GM23338 (cell line): ENCODE measurements at regions not wholly inside any gene's neighbourhood (a gene's known extent, or its start where the extent isn't known, plus 50 kb on each side); places are given as distances from the start of the nearest gene placed in this dataset.

Experiments
- ATAC-seq: fragments of 200-7000 bp; cut with Tn5 transposase; 3 replicates; pipeline ENCODE4 v1.9.1; 2020
- DNase-seq: peaks from one replicate; pipeline ENCODE4 v3.0.0-alpha.2; 2015; ENCODE audit warnings: low spot score
- H2AFZ ChIP-seq: fragments of 200-600 bp; sonication (generic); 2 replicates; pipeline ENCODE4 v1.8.0; 2016; ENCODE audit warnings: antibody characterized with exemption, mild to moderate bottlenecking, moderate library complexity
- H3F3A ChIP-seq: fragments of 200-600 bp; sonication (generic); replicated peaks from 2 replicates; pipeline ENCODE4 v1.8.0; 2017; ENCODE audit warnings: antibody characterized with exemption, mixed run types, low read depth
- H3K27ac ChIP-seq: fragments of 200-600 bp; sonication (generic); 2 replicates; pipeline ENCODE4 v1.6.1; 2016; ENCODE audit warnings: low read depth
- H3K27me3 ChIP-seq: fragments of 200-600 bp; sonication (generic); 2 replicates; pipeline ENCODE4 v1.8.0; 2016; ENCODE audit warnings: mild to moderate bottlenecking, mixed run types, moderate library complexity; ENCODE audit not compliant: insufficient read depth
- H3K36me3 ChIP-seq: fragments of 200-600 bp; sonication (generic); 2 replicates; pipeline ENCODE4 v1.8.0; 2016; ENCODE audit warnings: mild to moderate bottlenecking; ENCODE audit not compliant: insufficient read depth
- H3K4me1 ChIP-seq: fragments of 200-600 bp; sonication (generic); 2 replicates; pipeline ENCODE4 v1.8.0; 2016; ENCODE audit warnings: mild to moderate bottlenecking, moderate library complexity; ENCODE audit not compliant: insufficient read depth
- H3K4me2 ChIP-seq: fragments of 200-600 bp; sonication (generic); 2 replicates; pipeline ENCODE4 v1.7.1; 2017; ENCODE audit warnings: mixed run types
- H3K4me3 ChIP-seq: fragments of 200-600 bp; sonication (generic); 2 replicates; pipeline ENCODE4 v1.6.1; 2016; ENCODE audit warnings: mixed run types
- H3K79me2 ChIP-seq: fragments of 200-600 bp; sonication (generic); replicated peaks from 2 replicates; pipeline ENCODE4 v1.8.0; 2017; ENCODE audit warnings: mild to moderate bottlenecking; ENCODE audit not compliant: insufficient read depth
- H3K9me2 ChIP-seq: fragments of 200-600 bp; sonication (generic); 2 replicates; pipeline ENCODE4 v1.8.0; 2017; ENCODE audit not compliant: insufficient read depth
- H4K20me1 ChIP-seq: fragments of 200-600 bp; sonication (generic); replicated peaks from 2 replicates; pipeline ENCODE4 v1.8.0; 2017; ENCODE audit warnings: mild to moderate bottlenecking; ENCODE audit not compliant: insufficient read depth
- H3K27ac Mint-ChIP-seq: 2 replicates; pipeline ENCODE4 v1.8.0; 2020; ENCODE audit warnings: inconsistent platforms, mild to moderate bottlenecking, moderate library complexity, mixed read lengths
- H3K27me3 Mint-ChIP-seq: 3 replicates; pipeline ENCODE4 v1.8.0; 2022; ENCODE audit warnings: low read depth, mild to moderate bottlenecking, moderate library complexity, mixed read lengths, inconsistent platforms; ENCODE audit not compliant: insufficient read depth, poor library complexity
- H3K36me3 Mint-ChIP-seq: 3 replicates; pipeline ENCODE4 v1.8.0; 2021; ENCODE audit warnings: low read depth, mild to moderate bottlenecking, inconsistent platforms, moderate library complexity, mixed read lengths
- H3K4me1 Mint-ChIP-seq: 3 replicates; pipeline ENCODE4 v1.8.0; 2020; ENCODE audit warnings: mild to moderate bottlenecking, inconsistent platforms, mixed read lengths
- H3K4me3 Mint-ChIP-seq: 3 replicates; pipeline ENCODE4 v1.8.0; 2021; ENCODE audit warnings: moderate library complexity, mild to moderate bottlenecking, inconsistent platforms, mixed read lengths
- H3K9me3 Mint-ChIP-seq: 3 replicates; pipeline ENCODE4 v1.8.0; 2020; ENCODE audit warnings: moderate library complexity, mild to moderate bottlenecking, inconsistent platforms, mixed read lengths
- ETS1 ChIP-seq: IDR thresholded peaks from 2 replicates; pipeline ENCODE4 v1.6.1; 2016; ENCODE audit warnings: antibody characterized with exemption
- EZH2phosphoT487 ChIP-seq: fragments of 200-600 bp; sonication (generic); IDR thresholded peaks from one replicate; pipeline ENCODE4 v1.8.1; 2018; ENCODE audit warnings: antibody characterized with exemption; ENCODE audit not compliant: unreplicated experiment
- JUNB ChIP-seq: IDR thresholded peaks from one replicate; pipeline ENCODE4 v1.6.1; 2016; ENCODE audit warnings: antibody characterized with exemption; ENCODE audit not compliant: unreplicated experiment
- NANOG ChIP-seq: IDR thresholded peaks from 2 replicates; pipeline ENCODE4 v1.6.1; 2016; ENCODE audit warnings: antibody characterized with exemption, borderline replicate concordance
- STAT1 ChIP-seq: IDR thresholded peaks from one replicate; pipeline ENCODE4 v1.6.1; 2016; ENCODE audit warnings: antibody characterized with exemption; ENCODE audit not compliant: unreplicated experiment
- ZNF114 ChIP-seq: fragments of 250-450 bp; sonication (Bioruptor Pico); IDR thresholded peaks from 2 replicates; pipeline ENCODE4 v1.5.0; 2020; ENCODE audit warnings: mild to moderate bottlenecking, moderate library complexity
- ZNF331 ChIP-seq: fragments of 250-450 bp; sonication (Bioruptor Pico); IDR thresholded peaks from 2 replicates; pipeline ENCODE4 v1.5.0; 2020; ENCODE audit warnings: low read depth, mild to moderate bottlenecking, moderate library complexity
- ZNF462 ChIP-seq: fragments of 250-450 bp; sonication (Bioruptor Pico); IDR thresholded peaks from 2 replicates; pipeline ENCODE4 v1.5.0; 2020; ENCODE audit warnings: mild to moderate bottlenecking, moderate library complexity
- TF ChIP-seq, protein P1 (sequence below): IDR thresholded peaks from one replicate; pipeline ENCODE4 v1.6.1; 2018; ENCODE audit warnings: antibody characterized with exemption; ENCODE audit not compliant: unreplicated experiment

DNA sequence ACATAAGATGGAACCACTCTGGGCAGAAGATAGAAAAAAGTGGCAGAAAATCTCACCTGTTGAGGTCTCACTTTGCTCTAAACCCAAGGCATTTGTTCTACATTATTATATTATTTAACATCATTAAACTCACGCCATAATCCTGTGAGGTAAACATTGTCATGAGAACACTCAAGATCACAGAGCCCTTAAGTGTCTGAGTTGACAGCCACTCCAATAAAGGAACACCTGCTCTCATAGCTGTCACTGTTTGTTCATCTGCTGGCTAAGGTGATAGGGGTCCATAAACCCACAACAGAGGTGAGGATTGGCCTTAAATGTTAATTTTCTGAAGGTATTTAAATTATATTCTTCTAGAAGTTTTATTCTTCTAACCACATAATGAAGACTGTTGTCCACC, 439.7 kb downstream of the RIT2 start:
- H3K27me3 ChIP-seq, result no peaks in the 10 kb centered on the region
- H4K20me1 ChIP-seq, result no peaks in the 10 kb centered on the region
- Mint-ChIP-seq H3K4me1 (no peaks in the 10 kb centered on the region; the same call in 2 of the 3 replicates), H3K27ac (no peak overlapping the region), H3K36me3 (no peaks in the 10 kb centered on the region; the same call in 2 of the 3 replicates), H3K27me3 (no peaks in the 10 kb centered on the region), H3K4me3 (no peak overlapping the region), H3K9me3 (no peaks in the 10 kb centered on the region)
- DNase-seq (no peak), ATAC-seq (no peak)
- no peaks in the 10 kb centered on the region for H3F3A ChIP-seq
- H3K4me1 ChIP-seq, result no peaks in the 10 kb centered on the region
- no peak for TF ChIP-seq ZNF114 (CRISPR knock-in tag)
- no peak for TF ChIP-seq ETS1
- TF ChIP-seq NANOG, result no peak
- TF ChIP-seq ZNF331 (CRISPR knock-in tag), result no peak
- no peak for TF ChIP-seq EZH2phosphoT487
- no peak for TF ChIP-seq JUNB
- no peak for TF ChIP-seq ZNF462
- TF ChIP-seq, protein P1, sequence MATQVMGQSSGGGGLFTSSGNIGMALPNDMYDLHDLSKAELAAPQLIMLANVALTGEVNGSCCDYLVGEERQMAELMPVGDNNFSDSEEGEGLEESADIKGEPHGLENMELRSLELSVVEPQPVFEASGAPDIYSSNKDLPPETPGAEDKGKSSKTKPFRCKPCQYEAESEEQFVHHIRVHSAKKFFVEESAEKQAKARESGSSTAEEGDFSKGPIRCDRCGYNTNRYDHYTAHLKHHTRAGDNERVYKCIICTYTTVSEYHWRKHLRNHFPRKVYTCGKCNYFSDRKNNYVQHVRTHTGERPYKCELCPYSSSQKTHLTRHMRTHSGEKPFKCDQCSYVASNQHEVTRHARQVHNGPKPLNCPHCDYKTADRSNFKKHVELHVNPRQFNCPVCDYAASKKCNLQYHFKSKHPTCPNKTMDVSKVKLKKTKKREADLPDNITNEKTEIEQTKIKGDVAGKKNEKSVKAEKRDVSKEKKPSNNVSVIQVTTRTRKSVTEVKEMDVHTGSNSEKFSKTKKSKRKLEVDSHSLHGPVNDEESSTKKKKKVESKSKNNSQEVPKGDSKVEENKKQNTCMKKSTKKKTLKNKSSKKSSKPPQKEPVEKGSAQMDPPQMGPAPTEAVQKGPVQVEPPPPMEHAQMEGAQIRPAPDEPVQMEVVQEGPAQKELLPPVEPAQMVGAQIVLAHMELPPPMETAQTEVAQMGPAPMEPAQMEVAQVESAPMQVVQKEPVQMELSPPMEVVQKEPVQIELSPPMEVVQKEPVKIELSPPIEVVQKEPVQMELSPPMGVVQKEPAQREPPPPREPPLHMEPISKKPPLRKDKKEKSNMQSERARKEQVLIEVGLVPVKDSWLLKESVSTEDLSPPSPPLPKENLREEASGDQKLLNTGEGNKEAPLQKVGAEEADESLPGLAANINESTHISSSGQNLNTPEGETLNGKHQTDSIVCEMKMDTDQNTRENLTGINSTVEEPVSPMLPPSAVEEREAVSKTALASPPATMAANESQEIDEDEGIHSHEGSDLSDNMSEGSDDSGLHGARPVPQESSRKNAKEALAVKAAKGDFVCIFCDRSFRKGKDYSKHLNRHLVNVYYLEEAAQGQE, result no peak
- no peak for TF ChIP-seq STAT1
- no peak overlapping the region for H3K27ac ChIP-seq
- no peak overlapping the region for H2AFZ ChIP-seq
- no peaks in the 10 kb centered on the region for H3K36me3 ChIP-seq
- no peak overlapping the region for H3K4me2 ChIP-seq
- no peak overlapping the region for H3K4me3 ChIP-seq
- no peaks in the 10 kb centered on the region for H3K79me2 ChIP-seq
- H3K9me2 ChIP-seq, result peaks cover 6% of the 10 kb centered on the region; the same call in 1 of the 2 replicates
